HepG2 (cell line): ENCODE measurements at regions not wholly inside any gene's neighbourhood (a gene's known extent, or its start where the extent isn't known, plus 50 kb on each side); places are given as distances from the start of the nearest gene placed in this dataset.

Source experiments
- ATAC-seq: fragments of 200-7000 bp; cut with Tn5 transposase; 3 replicates; pipeline ENCODE4 v1.9.1; 2020; ENCODE audit warnings: mild to moderate bottlenecking, moderate library complexity
- BruUV-seq: library from RNA; stranded (reverse); fragments of 400-500 nt; replicated peaks from 2 replicates; lab custom pipeline; 2021; lab: Mats Ljungman, UMichigan
- CTCF ChIA-PET: fragments of 300-600 bp; formaldehyde crosslinking; extraction: SDS; loops from one replicate; lab custom pipeline; 2021; ENCODE audit warnings: low total read pairs, inconsistent platforms, low intra/inter-chr PET ratio; lab: Yijun Ruan, JAX
- POLR2A ChIA-PET: fragments of 350-600 bp; sonication (Branson Sonifier 250); formaldehyde crosslinking; loops from one replicate; lab custom pipeline; 2020; ENCODE audit warnings: antibody characterized with exemption, inconsistent platforms; lab: Yijun Ruan, JAX
- DNase-seq: peaks from one replicate; pipeline ENCODE4 v3.0.0-alpha.2; 2015; ENCODE audit warnings: low spot score
- FAIRE-seq: peaks from 3 replicates; lab custom pipeline; 2011; peaks lifted over from hg19 to GRCh38; lab: Jason Lieb, UNC
- H2AFZ ChIP-seq: one replicate; pipeline ENCODE4 v1.6.1; 2011; ENCODE audit warnings: low read length, inconsistent platforms
- H3K27ac ChIP-seq: fragments of 300-600 bp; 3 replicates; pipeline ENCODE4 v1.8.0; 2011; ENCODE audit warnings: mixed run types, mild to moderate bottlenecking, mixed read lengths, low read length, inconsistent platforms; ENCODE audit not compliant: insufficient read depth; ENCODE audit errors: extremely low read length
- H3K27me3 ChIP-seq, 2 experiments: fragments of 200-600 bp in 1 of 2; 2 replicates in 1 of 2; 3 replicates in 1 of 2; pipeline versions ENCODE4 v1.6.0 to v1.8.0; 2011; ENCODE audit warnings: low read length in 2 of 2, mild to moderate bottlenecking in 2 of 2, moderate library complexity in 2 of 2, inconsistent platforms in 1 of 2; ENCODE audit not compliant: insufficient read depth in 2 of 2, control insufficient read depth in 1 of 2
- H3K36me3 ChIP-seq, 2 experiments: fragments of 200-600 bp in 1 of 2; replicated peaks in 1 of 2; 2 replicates in 1 of 2; 3 replicates in 1 of 2; pipeline versions ENCODE4 v1.5.1 to v1.8.0; 2011; ENCODE audit warnings: low read length in 2 of 2, inconsistent platforms in 1 of 2; ENCODE audit not compliant: insufficient read depth in 2 of 2, control insufficient read depth in 1 of 2
- H3K4me1 ChIP-seq: 2 replicates; pipeline ENCODE4 v1.5.1; 2012; ENCODE audit warnings: low read length, inconsistent platforms; ENCODE audit not compliant: insufficient read depth
- H3K4me2 ChIP-seq: 2 replicates; pipeline ENCODE4 v1.6.0; 2011; ENCODE audit warnings: low read depth, low read length, inconsistent platforms
- H3K4me3 ChIP-seq, 3 experiments: fragments of 200-600 bp in 1 of 3; sonication (generic), shearing (Covaris generic) in 1 of 3; replicated peaks in 1 of 3; 2 replicates each; pipeline ENCODE4 v1.5.1; 2011 to 2016; ENCODE audit warnings: low read length in 3 of 3, inconsistent platforms in 2 of 3, low read depth in 2 of 3, mild to moderate bottlenecking in 2 of 3, control low read depth in 1 of 3, mixed read lengths in 1 of 3; ENCODE audit not compliant: insufficient read depth in 1 of 3
- H3K79me2 ChIP-seq: one replicate; pipeline ENCODE4 v1.6.1; 2011; ENCODE audit warnings: low read length, inconsistent platforms; ENCODE audit not compliant: insufficient read depth
- H3K9ac ChIP-seq: 2 replicates; pipeline ENCODE4 v1.6.0; 2011; ENCODE audit warnings: mild to moderate bottlenecking, low read depth, low read length, inconsistent platforms; ENCODE audit not compliant: insufficient read depth
- H3K9me3 ChIP-seq: 2 replicates; pipeline ENCODE4 v1.5.1; 2012; ENCODE audit warnings: mild to moderate bottlenecking, low read length
- H4K20me1 ChIP-seq: 2 replicates; pipeline ENCODE4 v1.6.0; 2011; ENCODE audit warnings: inconsistent platforms, mild to moderate bottlenecking, low read length, moderate library complexity; ENCODE audit not compliant: insufficient read depth
- MTA1 ChIP-seq: sonication (generic); formaldehyde crosslinking; IDR thresholded peaks from 2 replicates; pipeline ENCODE4 v1.4.0; 2020; ENCODE audit warnings: missing genetic modification reagents, mild to moderate bottlenecking, borderline replicate concordance
- NAIF1 ChIP-seq: sonication (generic); formaldehyde crosslinking; IDR thresholded peaks from 2 replicates; pipeline ENCODE4 v1.5.0; 2020; ENCODE audit warnings: mild to moderate bottlenecking, missing genetic modification reagents, borderline replicate concordance
- NFAT5 ChIP-seq: sonication (generic); formaldehyde crosslinking; IDR thresholded peaks from 2 replicates; pipeline ENCODE4 v1.4.0; 2020; ENCODE audit warnings: missing genetic modification reagents
- SMAD3 ChIP-seq: sonication (generic); formaldehyde crosslinking; IDR thresholded peaks from 2 replicates; pipeline ENCODE4 v1.4.0; 2020; ENCODE audit warnings: missing genetic modification reagents
- TFDP1 ChIP-seq: IDR thresholded peaks from 2 replicates; pipeline ENCODE4 v1.6.1; 2016; ENCODE audit warnings: missing compliant biosample characterization, missing genetic modification reagents, borderline replicate concordance
- ZNF331 ChIP-seq: sonication (generic); formaldehyde crosslinking; IDR thresholded peaks from 2 replicates; pipeline ENCODE4 v1.4.0; 2020; ENCODE audit warnings: missing genetic modification reagents
- ZNF614 ChIP-seq: IDR thresholded peaks from 2 replicates; pipeline ENCODE4 v1.6.1; 2018; ENCODE audit warnings: missing biosample characterization, missing genetic modification reagents, inconsistent platforms, borderline replicate concordance
- WGBS: methylation state at CpG from one replicate; pipeline ENCODE4 v1.1.6; 2017; ENCODE audit warnings: low lambda C conversion rate; 5-methylcytosine and 5-hydroxymethylcytosine counted together
- in situ Hi-C: cut with HindIII; loops from 2 replicates; pipeline ENCODE4 v1.10.0; 2017; ENCODE audit warnings: low pct_unique_long_range_greater_than_20kb; ENCODE audit not compliant: extremely low pct_ligation_motif_present
- intact Hi-C: fragments of 100-400 bp; cut with micrococcal nuclease; formaldehyde crosslinking; loops from one replicate; pipeline ENCODE4 v1.10.0; 2022; ENCODE audit not compliant: unreplicated experiment

DNA sequence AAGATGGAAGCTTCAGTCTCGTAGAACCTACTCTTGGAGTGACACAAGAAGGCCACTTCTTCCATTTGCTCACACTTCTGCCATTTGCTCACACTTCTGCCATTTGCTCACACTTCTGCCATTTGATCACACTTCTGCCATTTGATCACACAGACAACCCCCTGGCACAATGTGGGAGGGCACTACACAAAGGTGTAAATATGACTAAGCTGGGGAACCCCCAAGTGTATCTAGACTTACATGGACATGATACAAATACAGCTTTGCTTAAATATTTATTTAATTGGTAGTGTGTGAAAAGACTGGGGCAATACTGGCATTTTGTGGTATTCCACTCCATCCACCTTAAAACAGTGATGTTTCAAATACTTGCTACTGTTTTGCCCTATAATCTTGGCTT lies 296.2 kb upstream of the PPFIA2 start (continued):
- TF ChIP-seq NFAT5 (CRISPR knock-in tag) (no peak), TFDP1 (no peak), NAIF1 (CRISPR knock-in tag) (no peak), ZNF614 (CRISPR knock-in tag) (no peak), ZNF331 (CRISPR knock-in tag) (no peak)
- TF ChIP-seq, all 625 proteins: peak for 0

DNA sequence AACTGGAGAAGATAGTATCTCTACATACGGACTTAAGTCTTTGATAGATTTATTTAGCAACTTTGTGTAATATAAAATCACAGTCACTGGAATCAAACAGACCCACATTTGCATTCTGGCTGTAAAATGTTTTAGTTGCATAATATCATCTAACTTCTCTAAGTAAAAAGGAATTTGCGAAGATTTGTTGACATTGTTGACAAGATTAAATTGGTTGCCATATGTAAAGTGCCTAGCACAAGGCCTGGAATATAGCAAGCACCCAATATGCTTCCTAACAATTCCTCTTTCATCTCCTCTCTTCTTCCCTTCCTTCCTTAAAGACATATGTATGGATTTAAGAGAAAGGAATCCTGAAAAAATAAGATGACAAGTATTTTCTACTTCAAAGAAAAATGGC lies 295.4 kb upstream of the PPFIA2 start:
- Histone ChIP-seq H3K36me3 (no peaks in the 10 kb centered on the region), H3K4me1 (no peaks in the 10 kb centered on the region), H3K9me3 (peaks cover 37% of the 10 kb centered on the region), H3K4me2 (no peak overlapping the region), H3K9ac (no peak overlapping the region), H3K4me3 (no peak overlapping the region), H3K79me2 (no peaks in the 10 kb centered on the region), H4K20me1 (no peaks in the 10 kb centered on the region), H3K27me3 (no peaks in the 10 kb centered on the region), H3K27ac (no peak overlapping the region), H2AFZ (no peak overlapping the region)
- no TSS peak for BruUV-seq
- no peak for TF ChIP-seq SMAD3 (CRISPR knock-in tag)
- TF ChIP-seq MTA1 (CRISPR knock-in tag) = no peak
- DNase-seq = no peak
- intact Hi-C loops = no loop called here
- 0% methylated on average over 2 of the region's 2 CpGs for WGBS
- FAIRE-seq = no peak
- in situ Hi-C loops = no loop called here
- ATAC-seq = no peak
- ChIA-PET CTCF (no interaction called here), POLR2A (no interaction called here)
